ENCODE measurements at regions not wholly inside any gene's neighbourhood (a gene's known extent, or its start where the extent isn't known, plus 50 kb on each side); places are given as distances from the start of the nearest gene placed in this dataset.

GRCh38 chr3:64399205-64399800 lies 174.0 kb upstream of the PRICKLE2 start:
- ChIA-PET CTCF (interaction anchor here (0.8 kb wide), 1 partner anchor 226 kb away, joined by 3 read pairs; no protein-coding TSS in a partner anchor), RAD21 (ENCODE audit: low non-redundant PET in 1 of 2, low total read pairs in 2 of 2, uncharacterized antibody in 2 of 2, unreplicated experiment in 2 of 2) (no interaction called here), POLR2A (no interaction called here)
- Histone ChIP-seq H3K79me2 (ENCODE audit: insufficient read depth, low read length) (no peaks in the 10 kb centered on the region), H2AFZ (ENCODE audit: low read depth, low read length, poor library complexity, severe bottlenecking) (no peak overlapping the region), H3K4me2 (ENCODE audit: low read length) (no peak overlapping the region), H3K4me1 (ENCODE audit: control insufficient read depth in 1 of 2, insufficient read depth in 2 of 2, low read length in 2 of 2) (no peaks in the 10 kb centered on the region), H3K9me3 (ENCODE audit: control insufficient read depth in 1 of 2, insufficient read depth in 1 of 2, low read depth in 1 of 2, low read length in 2 of 2) (no peaks in the 10 kb centered on the region), H3K4me3 (replicated peaks in 1 of 2; ENCODE audit: low read depth in 1 of 2, low read length in 2 of 2) (no peak overlapping the region), H3K27me3 (ENCODE audit: insufficient read depth, low read length) (peaks cover 6% of the 10 kb centered on the region), H3K36me3 (ENCODE audit: control insufficient read depth in 1 of 2, insufficient read depth in 2 of 2, low read length in 2 of 2) (no peaks in the 10 kb centered on the region), H4K20me1 (ENCODE audit: insufficient read depth) (no peaks in the 10 kb centered on the region), H3K27ac (ENCODE audit: low read depth, low read length) (no peak overlapping the region), H3K9me2 (ENCODE audit: insufficient read depth) (no peaks in the 10 kb centered on the region), H3K9ac (ENCODE audit: low read length) (no peak overlapping the region)
- DNase-seq (ENCODE audit: low read depth, low spot score) (peak; percentile 7), ATAC-seq (peak; percentile 75)
- intact Hi-C loops (cut with micrococcal nuclease) = loop anchor here (1.0 kb wide), 1 partner anchor 369 kb away; no protein-coding TSS in a partner anchor
- no TSS peak for BruUV-seq (replicated peaks)
- TF ChIP-seq ZNF274 (IDR thresholded peaks at IDR 0.05; ENCODE audit: low read depth, low read length) = no peak
- TF ChIP-seq CBX3 (IDR thresholded peaks at IDR 0.05; ENCODE audit: low read depth) = no peak
- TF ChIP-seq ELF1 (IDR thresholded peaks at IDR 0.05; ENCODE audit: borderline replicate concordance, low read depth) = no peak
- TF ChIP-seq, protein P1, sequence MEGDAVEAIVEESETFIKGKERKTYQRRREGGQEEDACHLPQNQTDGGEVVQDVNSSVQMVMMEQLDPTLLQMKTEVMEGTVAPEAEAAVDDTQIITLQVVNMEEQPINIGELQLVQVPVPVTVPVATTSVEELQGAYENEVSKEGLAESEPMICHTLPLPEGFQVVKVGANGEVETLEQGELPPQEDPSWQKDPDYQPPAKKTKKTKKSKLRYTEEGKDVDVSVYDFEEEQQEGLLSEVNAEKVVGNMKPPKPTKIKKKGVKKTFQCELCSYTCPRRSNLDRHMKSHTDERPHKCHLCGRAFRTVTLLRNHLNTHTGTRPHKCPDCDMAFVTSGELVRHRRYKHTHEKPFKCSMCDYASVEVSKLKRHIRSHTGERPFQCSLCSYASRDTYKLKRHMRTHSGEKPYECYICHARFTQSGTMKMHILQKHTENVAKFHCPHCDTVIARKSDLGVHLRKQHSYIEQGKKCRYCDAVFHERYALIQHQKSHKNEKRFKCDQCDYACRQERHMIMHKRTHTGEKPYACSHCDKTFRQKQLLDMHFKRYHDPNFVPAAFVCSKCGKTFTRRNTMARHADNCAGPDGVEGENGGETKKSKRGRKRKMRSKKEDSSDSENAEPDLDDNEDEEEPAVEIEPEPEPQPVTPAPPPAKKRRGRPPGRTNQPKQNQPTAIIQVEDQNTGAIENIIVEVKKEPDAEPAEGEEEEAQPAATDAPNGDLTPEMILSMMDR (IDR thresholded peaks at IDR 0.05 in 2 of 3, conservative IDR thresholded peaks at IDR 0.05 in 1 of 3; ENCODE audit: borderline replicate concordance in 1 of 3, insufficient read depth in 1 of 3, low read depth in 2 of 3, low read length in 2 of 3) = peak; percentile 38 to 70 (median 54); a peak in 4 of 6 replicates
- peak; percentile 62 for TF ChIP-seq RAD21 (IDR thresholded peaks at IDR 0.05; ENCODE audit: low read depth)

DNA sequence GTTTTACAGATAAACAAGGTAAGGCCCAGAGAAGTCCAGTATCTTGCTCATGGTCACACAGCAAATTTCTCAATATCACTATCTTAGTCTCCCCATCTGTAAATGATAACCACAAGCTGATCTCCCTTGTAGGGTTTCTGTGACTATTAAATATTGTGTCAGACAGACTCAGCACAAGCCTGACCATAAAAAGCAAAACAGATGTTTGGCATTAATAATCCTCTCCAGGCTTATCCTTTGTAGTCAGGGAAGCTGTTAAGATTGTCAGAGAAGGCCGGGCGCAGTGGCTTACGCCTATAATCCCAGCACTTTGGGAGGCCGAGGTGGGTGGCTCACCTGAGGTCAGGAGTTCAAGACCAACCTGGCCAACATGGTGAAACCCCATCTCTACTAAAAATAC lies 173.2 kb upstream of the PRICKLE2 start:
- ChIA-PET POLR2A (no interaction called here), CTCF (interaction anchor here (0.8 kb wide), 1 partner anchor 226 kb away, joined by 3 read pairs; no protein-coding TSS in a partner anchor), RAD21 (ENCODE audit: low non-redundant PET in 1 of 2, low total read pairs in 2 of 2, uncharacterized antibody in 2 of 2, unreplicated experiment in 2 of 2) (no interaction called here)
- BruUV-seq (replicated peaks) = no TSS peak
- intact Hi-C loops (cut with micrococcal nuclease) = no loop called here
- Histone ChIP-seq H3K4me2 (ENCODE audit: low read length) (no peak overlapping the region), H3K9ac (ENCODE audit: low read length) (no peak overlapping the region), H3K9me3 (ENCODE audit: control insufficient read depth in 1 of 2, insufficient read depth in 1 of 2, low read depth in 1 of 2, low read length in 2 of 2) (no peaks in the 10 kb centered on the region), H2AFZ (ENCODE audit: low read depth, low read length, poor library complexity, severe bottlenecking) (no peak overlapping the region), H3K79me2 (ENCODE audit: insufficient read depth, low read length) (no peaks in the 10 kb centered on the region), H3K27me3 (ENCODE audit: insufficient read depth, low read length) (peaks cover under 1% of the 10 kb centered on the region; the same call in 1 of the 2 replicates), H3K36me3 (ENCODE audit: control insufficient read depth in 1 of 2, insufficient read depth in 2 of 2, low read length in 2 of 2) (no peaks in the 10 kb centered on the region), H3K9me2 (ENCODE audit: insufficient read depth) (no peaks in the 10 kb centered on the region), H4K20me1 (ENCODE audit: insufficient read depth) (no peaks in the 10 kb centered on the region), H3K27ac (ENCODE audit: low read depth, low read length) (no peak overlapping the region), H3K4me3 (replicated peaks in 1 of 2; ENCODE audit: low read depth in 1 of 2, low read length in 2 of 2) (no peak overlapping the region), H3K4me1 (ENCODE audit: control insufficient read depth in 1 of 2, insufficient read depth in 2 of 2, low read length in 2 of 2) (no peaks in the 10 kb centered on the region)
- no peak for ATAC-seq
- DNase-seq (ENCODE audit: low read depth, low spot score) = no peak
- TF ChIP-seq JUND (IDR thresholded peaks at IDR 0.05) (no peak), ZNF274 (IDR thresholded peaks at IDR 0.05; ENCODE audit: low read depth, low read length) (no peak), CEBPB (IDR thresholded peaks at IDR 0.05; ENCODE audit: low read depth) (no peak), REST (IDR thresholded peaks at IDR 0.05; ENCODE audit: low read depth) (no peak), POLR2A (IDR thresholded peaks at IDR 0.05; ENCODE audit: borderline replicate concordance, extremely low read depth, insufficient read depth, insufficient read length) (no peak), SP1 (IDR thresholded peaks at IDR 0.05; ENCODE audit: low read depth) (no peak), ELF1 (IDR thresholded peaks at IDR 0.05; ENCODE audit: borderline replicate concordance, low read depth) (no peak), EZH2 (IDR thresholded peaks at IDR 0.05) (no peak), EZH2phosphoT487 (IDR thresholded peaks at IDR 0.05; ENCODE audit: borderline replicate concordance) (no peak), RAD21 (IDR thresholded peaks at IDR 0.05; ENCODE audit: low read depth) (no peak)
- TF ChIP-seq, protein P2, sequence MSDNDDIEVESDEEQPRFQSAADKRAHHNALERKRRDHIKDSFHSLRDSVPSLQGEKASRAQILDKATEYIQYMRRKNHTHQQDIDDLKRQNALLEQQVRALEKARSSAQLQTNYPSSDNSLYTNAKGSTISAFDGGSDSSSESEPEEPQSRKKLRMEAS (IDR thresholded peaks at IDR 0.05) = no peak
